ENCODE measurements at regions not wholly inside any gene's neighbourhood (a gene's known extent, or its start where the extent isn't known, plus 50 kb on each side); places are given as distances from the start of the nearest gene placed in this dataset.
A peak's percentile ranks its signal among the peaks of the same experiment; 100 is the strongest.

DNA sequence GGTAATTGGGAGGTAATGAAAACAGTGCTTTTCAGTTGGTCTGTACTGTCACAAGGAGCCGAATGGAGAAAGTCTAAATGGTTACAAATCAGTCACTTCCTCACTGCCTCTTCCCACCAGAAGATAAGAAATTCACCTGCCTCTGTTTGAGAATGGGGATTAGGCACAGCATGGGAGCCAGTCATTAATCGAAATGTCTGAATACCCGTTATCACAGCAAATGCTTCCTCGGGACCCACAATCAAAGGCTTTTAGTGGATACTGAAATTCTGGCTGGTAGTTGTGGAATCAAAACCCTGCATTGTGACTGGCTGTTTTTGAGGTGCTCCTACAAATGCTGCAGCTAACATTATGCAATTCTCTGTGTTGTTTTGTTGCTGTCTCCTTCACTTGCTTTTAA lies 461.0 kb upstream of the MEX3C start:
- H3K9me3 ChIP-seq (ENCODE audit: low read depth) = no peaks in the 10 kb centered on the region
- no peaks in the 10 kb centered on the region for H3K36me3 ChIP-seq
- H3K79me2 ChIP-seq (ENCODE audit: low read depth) = no peaks in the 10 kb centered on the region
- DNase-seq (ENCODE audit: low spot score) = peak; percentile 24
- no peak overlapping the region for H2AFZ ChIP-seq (replicated peaks)
- H3K9ac ChIP-seq = no peak overlapping the region
- H3K27ac ChIP-seq = no peak overlapping the region
- TF ChIP-seq EZH2 (IDR thresholded peaks at IDR 0.05) (no peak), EZH2phosphoT487 (IDR thresholded peaks at IDR 0.05) (no peak)
- TF ChIP-seq, protein P1, sequence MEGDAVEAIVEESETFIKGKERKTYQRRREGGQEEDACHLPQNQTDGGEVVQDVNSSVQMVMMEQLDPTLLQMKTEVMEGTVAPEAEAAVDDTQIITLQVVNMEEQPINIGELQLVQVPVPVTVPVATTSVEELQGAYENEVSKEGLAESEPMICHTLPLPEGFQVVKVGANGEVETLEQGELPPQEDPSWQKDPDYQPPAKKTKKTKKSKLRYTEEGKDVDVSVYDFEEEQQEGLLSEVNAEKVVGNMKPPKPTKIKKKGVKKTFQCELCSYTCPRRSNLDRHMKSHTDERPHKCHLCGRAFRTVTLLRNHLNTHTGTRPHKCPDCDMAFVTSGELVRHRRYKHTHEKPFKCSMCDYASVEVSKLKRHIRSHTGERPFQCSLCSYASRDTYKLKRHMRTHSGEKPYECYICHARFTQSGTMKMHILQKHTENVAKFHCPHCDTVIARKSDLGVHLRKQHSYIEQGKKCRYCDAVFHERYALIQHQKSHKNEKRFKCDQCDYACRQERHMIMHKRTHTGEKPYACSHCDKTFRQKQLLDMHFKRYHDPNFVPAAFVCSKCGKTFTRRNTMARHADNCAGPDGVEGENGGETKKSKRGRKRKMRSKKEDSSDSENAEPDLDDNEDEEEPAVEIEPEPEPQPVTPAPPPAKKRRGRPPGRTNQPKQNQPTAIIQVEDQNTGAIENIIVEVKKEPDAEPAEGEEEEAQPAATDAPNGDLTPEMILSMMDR (IDR thresholded peaks at IDR 0.05) = no peak
- H3K4me3 Mint-ChIP-seq = no peak overlapping the region
- H3K4me1 Mint-ChIP-seq = peaks cover 60% of the 10 kb centered on the region
- H3K27ac Mint-ChIP-seq = no peak overlapping the region
- no peak overlapping the region for H3K4me2 ChIP-seq
- no peaks in the 10 kb centered on the region for H3K27me3 ChIP-seq
- H3F3A ChIP-seq (ENCODE audit: low read depth) = peaks cover 19% of the 10 kb centered on the region
- H3K4me3 ChIP-seq = no peak overlapping the region
- peaks cover 10% of the 10 kb centered on the region for H4K20me1 ChIP-seq (ENCODE audit: low read depth)
- H3K9me3 Mint-ChIP-seq = no peaks in the 10 kb centered on the region
- H3K36me3 Mint-ChIP-seq = no peaks in the 10 kb centered on the region
- H3K27me3 Mint-ChIP-seq (ENCODE audit: insufficient read depth, low read depth) = peaks cover 8% of the 10 kb centered on the region
- peaks cover 31% of the 10 kb centered on the region for H3K4me1 ChIP-seq

DNA sequence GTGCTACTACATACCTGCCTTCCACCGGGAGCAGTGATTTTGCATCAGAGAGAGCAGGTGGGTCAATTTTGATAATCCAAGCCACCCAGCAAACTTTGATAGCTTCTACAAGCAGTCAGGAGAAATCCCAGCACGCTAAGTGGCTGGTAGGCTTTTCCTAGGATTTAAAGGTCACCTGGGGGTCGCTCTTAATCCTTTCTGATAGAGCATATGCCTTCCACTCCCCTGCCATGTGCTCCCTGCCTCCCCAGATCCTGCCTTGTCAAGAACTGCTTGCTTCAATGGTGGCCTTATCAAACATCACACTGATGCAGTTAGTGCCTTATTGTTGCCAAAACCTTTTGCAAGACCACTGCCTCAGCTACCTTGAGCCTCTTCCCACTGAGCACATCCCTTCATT lies 462.3 kb upstream of the MEX3C start:
- Histone ChIP-seq H3K9ac (no peak overlapping the region), H3K27me3 (no peaks in the 10 kb centered on the region), H3K4me2 (no peak overlapping the region), H3F3A (ENCODE audit: low read depth) (peaks cover 14% of the 10 kb centered on the region), H3K9me3 (ENCODE audit: low read depth) (no peaks in the 10 kb centered on the region), H3K4me3 (no peak overlapping the region), H4K20me1 (ENCODE audit: low read depth) (peaks cover 3% of the 10 kb centered on the region), H2AFZ (replicated peaks) (no peak overlapping the region), H3K27ac (no peak overlapping the region), H3K4me1 (peaks cover 25% of the 10 kb centered on the region), H3K36me3 (no peaks in the 10 kb centered on the region), H3K79me2 (ENCODE audit: low read depth) (no peaks in the 10 kb centered on the region)
- Mint-ChIP-seq H3K4me3 (no peak overlapping the region), H3K9me3 (no peaks in the 10 kb centered on the region), H3K27ac (peak overlapping the region; percentile 40), H3K36me3 (no peaks in the 10 kb centered on the region), H3K27me3 (ENCODE audit: insufficient read depth, low read depth) (peaks cover 11% of the 10 kb centered on the region), H3K4me1 (peaks cover 59% of the 10 kb centered on the region)
- no peak for TF ChIP-seq EZH2phosphoT487 (IDR thresholded peaks at IDR 0.05)
- TF ChIP-seq, protein P1 (IDR thresholded peaks at IDR 0.05) = no peak
- no peak for TF ChIP-seq EZH2 (IDR thresholded peaks at IDR 0.05)
- peak; percentile 50 for DNase-seq (ENCODE audit: low spot score)

DNA sequence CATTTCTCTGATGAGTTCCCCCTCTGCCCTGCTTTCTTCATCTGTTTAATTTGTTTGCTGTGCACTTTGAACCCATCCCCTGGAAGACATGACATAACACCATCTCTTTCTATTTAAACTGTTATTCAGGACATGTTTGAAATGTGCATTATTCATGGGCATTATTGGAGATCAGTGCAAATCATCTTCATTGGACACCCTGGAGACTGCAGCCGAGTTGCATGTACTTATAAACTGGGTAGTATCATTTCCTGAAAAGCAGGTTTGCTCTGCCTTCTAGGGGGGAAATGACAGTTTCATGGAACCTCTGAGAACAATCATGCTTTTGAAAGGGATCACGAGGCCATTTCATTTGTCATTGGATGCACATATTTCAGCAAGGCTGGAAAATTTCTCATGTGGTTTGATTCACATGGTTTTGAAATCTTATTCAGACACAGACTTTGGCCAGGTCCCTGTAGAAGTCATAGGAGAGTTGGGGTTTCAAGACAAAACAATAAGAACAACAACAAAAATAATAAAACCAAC lies 462.8 kb upstream of the MEX3C start:
- Mint-ChIP-seq H3K4me1 (peaks cover 59% of the 10 kb centered on the region), H3K9me3 (no peaks in the 10 kb centered on the region), H3K36me3 (no peaks in the 10 kb centered on the region), H3K27me3 (ENCODE audit: insufficient read depth, low read depth) (peaks cover 9% of the 10 kb centered on the region), H3K4me3 (no peak overlapping the region), H3K27ac (no peak overlapping the region)
- DNase-seq (ENCODE audit: low spot score) = no peak
- Histone ChIP-seq H3K9ac (no peak overlapping the region), H2AFZ (replicated peaks) (no peak overlapping the region), H3K9me3 (ENCODE audit: low read depth) (no peaks in the 10 kb centered on the region), H3F3A (ENCODE audit: low read depth) (peaks cover 10% of the 10 kb centered on the region), H4K20me1 (ENCODE audit: low read depth) (no peaks in the 10 kb centered on the region), H3K79me2 (ENCODE audit: low read depth) (no peaks in the 10 kb centered on the region), H3K36me3 (no peaks in the 10 kb centered on the region), H3K27ac (no peak overlapping the region), H3K4me2 (no peak overlapping the region), H3K27me3 (no peaks in the 10 kb centered on the region), H3K4me3 (no peak overlapping the region), H3K4me1 (peaks cover 20% of the 10 kb centered on the region)
- TF ChIP-seq, protein P1 (IDR thresholded peaks at IDR 0.05) = no peak
- TF ChIP-seq EZH2 (IDR thresholded peaks at IDR 0.05) (no peak), EZH2phosphoT487 (IDR thresholded peaks at IDR 0.05) (no peak)

Measured in neural progenitor cell (in vitro differentiated cells).